Thyroid gland (tissue), 4 donors: ENCODE measurements at regions not wholly inside any gene's neighbourhood (a gene's known extent, or its start where the extent isn't known, plus 50 kb on each side); places are given as distances from the start of the nearest gene placed in this dataset.

Experiments used
- POLR2A ChIP-seq, 2 donors: fragments of 450-650 bp; IDR thresholded peaks; one replicate each; pipeline ENCODE4 v1.6.1; 2017; ENCODE audit warnings: antibody characterized with exemption in 2 of 2, mild to moderate bottlenecking in 2 of 2, moderate library complexity in 1 of 2
- TF ChIP-seq, protein P1 (sequence below), 6 experiments: fragments of 200-600 bp in 3 of 6; fragments of 450-650 bp in 3 of 6; sonication (generic) in 3 of 6; IDR thresholded peaks; one replicate each; pipeline ENCODE4 v1.5.1; 2016 to 2019; ENCODE audit warnings: antibody characterized with exemption in 6 of 6, mild to moderate bottlenecking in 2 of 6, inconsistent platforms in 1 of 6, moderate library complexity in 1 of 6

DNA sequence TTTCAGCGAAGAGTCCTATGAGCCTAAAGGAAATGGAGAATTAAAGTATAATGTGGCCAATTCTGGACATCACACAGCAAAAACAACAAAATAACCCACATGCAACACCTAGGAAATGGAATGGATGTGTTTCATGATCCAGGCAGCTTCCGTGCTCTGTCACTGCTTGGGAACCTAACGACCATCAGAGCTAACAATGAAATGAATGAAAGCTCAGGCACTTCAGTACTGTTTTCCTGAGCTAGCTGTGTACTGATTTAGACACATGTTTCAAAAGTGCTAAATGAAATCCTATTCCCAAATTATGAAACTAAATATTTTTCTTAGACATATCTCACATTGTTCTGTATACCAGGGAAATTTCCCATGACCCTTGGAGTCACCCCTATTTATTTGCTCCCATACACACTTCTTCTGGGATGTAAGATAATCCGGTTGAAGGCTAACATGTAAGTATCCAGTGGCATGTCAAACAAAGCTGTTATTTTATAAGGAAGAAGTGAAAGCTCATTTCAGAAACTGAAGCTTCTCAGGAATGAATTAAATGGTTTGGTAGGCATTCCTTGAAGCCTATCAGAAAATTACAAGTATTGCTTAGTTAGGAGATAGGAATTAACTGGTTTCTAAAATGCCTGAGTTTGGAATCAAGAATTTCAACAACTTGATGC is 108.5 kb upstream of the RND3 start:
- no peak for TF ChIP-seq POLR2A (IDR thresholded peaks at IDR 0.05)
- TF ChIP-seq, protein P1, sequence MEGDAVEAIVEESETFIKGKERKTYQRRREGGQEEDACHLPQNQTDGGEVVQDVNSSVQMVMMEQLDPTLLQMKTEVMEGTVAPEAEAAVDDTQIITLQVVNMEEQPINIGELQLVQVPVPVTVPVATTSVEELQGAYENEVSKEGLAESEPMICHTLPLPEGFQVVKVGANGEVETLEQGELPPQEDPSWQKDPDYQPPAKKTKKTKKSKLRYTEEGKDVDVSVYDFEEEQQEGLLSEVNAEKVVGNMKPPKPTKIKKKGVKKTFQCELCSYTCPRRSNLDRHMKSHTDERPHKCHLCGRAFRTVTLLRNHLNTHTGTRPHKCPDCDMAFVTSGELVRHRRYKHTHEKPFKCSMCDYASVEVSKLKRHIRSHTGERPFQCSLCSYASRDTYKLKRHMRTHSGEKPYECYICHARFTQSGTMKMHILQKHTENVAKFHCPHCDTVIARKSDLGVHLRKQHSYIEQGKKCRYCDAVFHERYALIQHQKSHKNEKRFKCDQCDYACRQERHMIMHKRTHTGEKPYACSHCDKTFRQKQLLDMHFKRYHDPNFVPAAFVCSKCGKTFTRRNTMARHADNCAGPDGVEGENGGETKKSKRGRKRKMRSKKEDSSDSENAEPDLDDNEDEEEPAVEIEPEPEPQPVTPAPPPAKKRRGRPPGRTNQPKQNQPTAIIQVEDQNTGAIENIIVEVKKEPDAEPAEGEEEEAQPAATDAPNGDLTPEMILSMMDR (IDR thresholded peaks at IDR 0.05) = no peak
